Neural cell (in vitro differentiated cells): ENCODE measurements at regions not wholly inside any gene's neighbourhood (a gene's known extent, or its start where the extent isn't known, plus 50 kb on each side); places are given as distances from the start of the nearest gene placed in this dataset.

Experiments used
- H2AFZ ChIP-seq: fragments of 200-600, 300-800 bp; sonication (generic), shearing (Covaris generic); 2 replicates; pipeline ENCODE4 v1.6.0; 2014; ENCODE audit warnings: low read depth, mild to moderate bottlenecking, antibody characterized with exemption, low read length, moderate library complexity
- H3F3A ChIP-seq: fragments of 200-600 bp; shearing (Covaris generic); 2 replicates; pipeline ENCODE4 v1.6.1; 2016; ENCODE audit warnings: mild to moderate bottlenecking, moderate library complexity, mixed read lengths, antibody characterized with exemption, low read length; ENCODE audit not compliant: insufficient read depth, poor library complexity, severe bottlenecking
- H3K27ac ChIP-seq: fragments of 200-600, 300-800 bp; sonication (generic), shearing (Covaris generic); 2 replicates; pipeline ENCODE4 v1.5.1; 2014; ENCODE audit warnings: mild to moderate bottlenecking, low read length, moderate library complexity
- H3K27me3 ChIP-seq: fragments of 300-800, 200-600 bp; sonication (generic), shearing (Covaris generic); 2 replicates; pipeline ENCODE4 v1.6.0; 2014; ENCODE audit warnings: mild to moderate bottlenecking, low read depth, low read length, moderate library complexity; ENCODE audit not compliant: insufficient read depth
- H3K36me3 ChIP-seq: fragments of 300-800, 200-600 bp; sonication (generic), shearing (Covaris generic); 2 replicates; pipeline ENCODE4 v1.5.1; 2014; ENCODE audit warnings: mild to moderate bottlenecking, antibody characterized with exemption, low read length, moderate library complexity; ENCODE audit not compliant: insufficient read depth
- H3K4me2 ChIP-seq: fragments of 300-800, 200-600 bp; sonication (generic), shearing (Covaris generic); 2 replicates; pipeline ENCODE4 v1.6.0; 2014; ENCODE audit warnings: mild to moderate bottlenecking, low read length
- H3K4me3 ChIP-seq: fragments of 300-800, 200-600 bp; sonication (generic), shearing (Covaris generic); 2 replicates; pipeline ENCODE4 v1.5.1; 2014; ENCODE audit warnings: mild to moderate bottlenecking, low read length, moderate library complexity
- H3K79me2 ChIP-seq: fragments of 200-600 bp; shearing (Covaris generic); replicated peaks from 2 replicates; pipeline ENCODE4 v1.6.0; 2014; ENCODE audit warnings: mild to moderate bottlenecking, low read length, moderate library complexity; ENCODE audit not compliant: insufficient read depth
- H3K9ac ChIP-seq: fragments of 300-800, 200-600 bp; sonication (generic), shearing (Covaris generic); 2 replicates; pipeline ENCODE4 v1.6.1; 2016; ENCODE audit warnings: mild to moderate bottlenecking, low read length, mixed read lengths
- H3K9me2 ChIP-seq: fragments of 200-600 bp; shearing (Covaris generic); 2 replicates; pipeline ENCODE4 v1.6.1; 2016; ENCODE audit warnings: mild to moderate bottlenecking, low read length, mixed read lengths; ENCODE audit not compliant: insufficient read depth
- H3K9me3 ChIP-seq: fragments of 200-600, 300-800 bp; sonication (generic), shearing (Covaris generic); 2 replicates; pipeline ENCODE4 v1.6.1; 2016; ENCODE audit warnings: mild to moderate bottlenecking, mixed run types, low read length, moderate library complexity, mixed read lengths
- H4K20me1 ChIP-seq: fragments of 200-600 bp; shearing (Covaris generic); 2 replicates; pipeline ENCODE4 v1.6.1; 2016; ENCODE audit warnings: mild to moderate bottlenecking, mixed run types; ENCODE audit not compliant: insufficient read depth
- EP300 ChIP-seq: fragments of 450-650 bp; conservative IDR thresholded peaks from 2 replicates; pipeline ENCODE4 v1.6.1; 2014; ENCODE audit warnings: antibody characterized with exemption, mild to moderate bottlenecking, moderate library complexity; ENCODE audit not compliant: poor library complexity, severe bottlenecking
- EZH2 ChIP-seq: fragments of 200-600, 300-800 bp; shearing (Covaris generic), sonication (generic); IDR thresholded peaks from 2 replicates; pipeline ENCODE4 v1.6.1; 2014; ENCODE audit warnings: antibody characterized with exemption, low read length, borderline replicate concordance, mild to moderate bottlenecking; ENCODE audit not compliant: insufficient read depth, poor library complexity, severe bottlenecking
- MXI1 ChIP-seq: fragments of 450-650 bp; conservative IDR thresholded peaks from 2 replicates; pipeline ENCODE4 v1.6.1; 2014; ENCODE audit warnings: antibody characterized with exemption, mild to moderate bottlenecking; ENCODE audit not compliant: poor library complexity, severe bottlenecking
- POLR2AphosphoS5 ChIP-seq: IDR thresholded peaks from 2 replicates; pipeline ENCODE4 v1.6.1; 2012
- REST ChIP-seq: IDR thresholded peaks from 2 replicates; pipeline ENCODE4 v1.6.1; 2012; ENCODE audit warnings: borderline replicate concordance
- TF ChIP-seq, protein P1 (sequence below): fragments of 450-650 bp; IDR thresholded peaks from 2 replicates; pipeline ENCODE4 v1.5.1; 2014; ENCODE audit warnings: antibody characterized with exemption, mild to moderate bottlenecking, moderate library complexity; ENCODE audit not compliant: poor library complexity, severe bottlenecking

DNA sequence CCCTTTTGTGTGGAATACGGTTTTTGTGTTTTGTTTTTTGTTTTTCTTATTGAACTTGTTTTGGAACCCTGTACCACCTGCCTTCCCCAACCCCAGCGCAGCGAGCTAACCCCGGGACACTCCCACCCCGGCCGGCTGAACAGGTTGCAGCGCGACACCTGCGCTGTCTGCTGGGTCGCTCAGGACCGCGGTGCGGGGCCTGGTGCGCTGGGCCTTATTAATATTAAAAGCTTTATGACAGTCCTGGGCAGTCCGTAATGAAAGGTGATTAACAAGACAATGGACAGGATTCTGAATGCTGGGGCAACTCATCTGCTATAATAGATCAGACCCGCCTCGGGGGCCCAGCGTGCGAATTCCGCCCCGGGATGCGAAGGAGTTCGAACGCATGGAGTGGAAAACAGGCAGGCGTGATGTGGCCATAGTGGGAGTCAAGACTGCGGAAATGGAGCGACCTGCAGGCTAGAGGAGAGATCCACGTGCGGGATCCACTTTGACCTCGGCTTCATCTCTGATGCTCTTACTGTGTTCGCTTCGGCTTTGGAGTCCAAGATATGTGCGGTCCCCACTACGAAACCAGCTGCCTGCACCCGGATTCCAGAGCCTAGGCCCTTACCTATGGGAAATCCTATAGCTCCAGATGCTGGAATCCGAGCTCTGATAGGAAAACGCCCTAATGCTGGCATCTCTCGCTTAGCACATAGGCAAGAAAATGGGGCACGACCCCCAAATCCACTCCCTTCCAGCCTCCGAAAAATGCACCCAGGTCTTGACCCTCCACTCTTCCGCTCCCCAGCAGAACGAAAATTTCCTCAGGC lies 69.0 kb upstream of the TMEM33 start:
- TF ChIP-seq, protein P1, sequence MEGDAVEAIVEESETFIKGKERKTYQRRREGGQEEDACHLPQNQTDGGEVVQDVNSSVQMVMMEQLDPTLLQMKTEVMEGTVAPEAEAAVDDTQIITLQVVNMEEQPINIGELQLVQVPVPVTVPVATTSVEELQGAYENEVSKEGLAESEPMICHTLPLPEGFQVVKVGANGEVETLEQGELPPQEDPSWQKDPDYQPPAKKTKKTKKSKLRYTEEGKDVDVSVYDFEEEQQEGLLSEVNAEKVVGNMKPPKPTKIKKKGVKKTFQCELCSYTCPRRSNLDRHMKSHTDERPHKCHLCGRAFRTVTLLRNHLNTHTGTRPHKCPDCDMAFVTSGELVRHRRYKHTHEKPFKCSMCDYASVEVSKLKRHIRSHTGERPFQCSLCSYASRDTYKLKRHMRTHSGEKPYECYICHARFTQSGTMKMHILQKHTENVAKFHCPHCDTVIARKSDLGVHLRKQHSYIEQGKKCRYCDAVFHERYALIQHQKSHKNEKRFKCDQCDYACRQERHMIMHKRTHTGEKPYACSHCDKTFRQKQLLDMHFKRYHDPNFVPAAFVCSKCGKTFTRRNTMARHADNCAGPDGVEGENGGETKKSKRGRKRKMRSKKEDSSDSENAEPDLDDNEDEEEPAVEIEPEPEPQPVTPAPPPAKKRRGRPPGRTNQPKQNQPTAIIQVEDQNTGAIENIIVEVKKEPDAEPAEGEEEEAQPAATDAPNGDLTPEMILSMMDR = no peak
- TF ChIP-seq EZH2 = peak; percentile 83
- Histone ChIP-seq H3K9ac (no peak overlapping the region), H3K9me3 (peaks cover 9% of the 10 kb centered on the region), H3K27me3 (peaks cover 88% of the 10 kb centered on the region), H3K36me3 (no peaks in the 10 kb centered on the region), H3F3A (no peaks in the 10 kb centered on the region), H3K4me3 (peak overlapping the region; percentile 62), H2AFZ (no peak overlapping the region), H3K9me2 (no peaks in the 10 kb centered on the region), H3K79me2 (no peaks in the 10 kb centered on the region), H3K4me2 (peak overlapping the region; percentile 11), H4K20me1 (no peaks in the 10 kb centered on the region), H3K27ac (no peak overlapping the region)

DNA sequence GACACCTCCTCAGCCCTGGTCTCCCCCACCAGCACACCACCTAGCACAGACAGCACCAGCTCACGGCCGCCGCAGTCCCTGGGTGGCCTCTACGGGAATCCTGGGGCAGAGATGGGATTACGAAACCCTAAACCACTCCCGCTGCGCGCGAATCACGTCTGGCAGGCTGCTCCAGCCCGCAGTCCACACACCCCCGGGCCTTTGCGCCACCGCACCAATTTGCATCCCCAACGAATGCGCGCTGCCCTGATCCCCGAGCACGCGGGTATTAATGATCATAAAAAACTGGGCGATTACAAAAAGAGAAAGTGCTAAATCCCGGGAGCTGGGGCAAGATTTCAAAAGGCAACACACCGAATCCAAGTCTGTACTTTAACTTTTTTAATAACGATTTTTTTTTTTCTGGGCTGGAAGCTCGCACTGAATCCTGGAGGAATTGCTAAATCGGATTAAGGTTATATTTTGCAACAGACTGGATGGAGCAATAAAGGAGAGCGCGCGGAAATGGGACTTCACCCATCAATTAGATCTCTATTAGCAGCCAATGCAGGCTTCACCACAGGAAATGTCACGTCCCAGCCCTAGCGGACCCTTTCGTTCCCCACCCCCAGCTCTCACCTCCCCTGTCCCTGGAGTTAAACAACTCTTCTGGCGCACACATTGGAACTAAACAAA lies 69.8 kb upstream of the TMEM33 start:
- Histone ChIP-seq H3K79me2 (no peaks in the 10 kb centered on the region), H3K36me3 (no peaks in the 10 kb centered on the region), H3F3A (no peaks in the 10 kb centered on the region), H3K4me3 (no peak overlapping the region), H3K27ac (no peak overlapping the region), H3K4me2 (no peak overlapping the region), H3K9me3 (peaks cover 9% of the 10 kb centered on the region), H3K9me2 (no peaks in the 10 kb centered on the region), H4K20me1 (no peaks in the 10 kb centered on the region), H2AFZ (no peak overlapping the region), H3K9ac (no peak overlapping the region), H3K27me3 (peaks cover 83% of the 10 kb centered on the region)
- TF ChIP-seq POLR2AphosphoS5 = peak; percentile 44
- TF ChIP-seq, protein P1 = no peak

DNA sequence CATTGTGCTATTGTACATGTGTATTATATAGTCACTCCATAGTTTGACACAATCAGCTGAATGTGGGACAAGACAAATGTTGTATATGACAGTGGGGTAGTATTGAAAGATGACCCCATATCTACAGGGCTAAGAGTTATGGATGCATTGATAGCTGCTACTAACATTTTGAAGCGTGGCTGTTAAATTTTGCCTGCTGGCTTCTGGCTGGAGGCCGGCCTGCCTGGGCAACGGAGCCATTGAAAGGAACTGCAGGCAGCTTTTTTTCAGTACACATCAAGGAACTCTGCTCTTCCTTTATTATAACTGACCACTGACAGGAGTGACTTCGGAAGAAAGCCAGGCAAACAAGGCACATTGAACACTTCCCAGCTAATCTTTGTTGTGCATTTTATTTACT lies 76.1 kb upstream of the TMEM33 start:
- H3K9me3 ChIP-seq = no peaks in the 10 kb centered on the region
- H4K20me1 ChIP-seq = no peaks in the 10 kb centered on the region
- H3K9me2 ChIP-seq = no peaks in the 10 kb centered on the region
- H3K27me3 ChIP-seq = peaks cover 24% of the 10 kb centered on the region
- TF ChIP-seq MXI1 (no peak), REST (no peak), EP300 (no peak)
- TF ChIP-seq, protein P1 = no peak
- no peak overlapping the region for H3K9ac ChIP-seq
- no peak overlapping the region for H3K27ac ChIP-seq
- H3K4me2 ChIP-seq = no peak overlapping the region
- no peak overlapping the region for H3K4me3 ChIP-seq
- no peaks in the 10 kb centered on the region for H3F3A ChIP-seq
- no peaks in the 10 kb centered on the region for H3K36me3 ChIP-seq
- H2AFZ ChIP-seq = no peak overlapping the region
- H3K79me2 ChIP-seq = no peaks in the 10 kb centered on the region
